Anterior cingulate cortex (tissue), 58 donors: ENCODE measurements at regions not wholly inside any gene's neighbourhood (a gene's known extent, or its start where the extent isn't known, plus 50 kb on each side); places are given as distances from the start of the nearest gene placed in this dataset.

Experiments
- DNase-seq, 58 donors: peaks; one replicate each; lab custom pipeline; 2025; lab: John Stamatoyannopoulos, UW

GRCh38 chr14:80446356-80446755 is 235.1 kb upstream of the DIO2 start:
- DNase-seq, result no peak

- DNase-seq, result no peak
Observed at GRCh38 chr14:80445605-80446004, 234.3 kb upstream of the DIO2 start.

- no peak for DNase-seq
Observed at GRCh38 chr14:80434574-80435321, 223.4 kb upstream of the DIO2 start.

- DNase-seq, result no peak
Observed at GRCh38 chr14:80433811-80434210, 222.5 kb upstream of the DIO2 start.

- no peak for DNase-seq
Observed at GRCh38 chr14:80428671-80429070, 217.4 kb upstream of the DIO2 start.

GRCh38 chr14:80428171-80428570 is 216.9 kb upstream of the DIO2 start:
- no peak for DNase-seq

GRCh38 chr14:80427101-80427500 is 215.8 kb upstream of the DIO2 start:
- DNase-seq, result no peak

GRCh38 chr14:80426683-80427082 is 215.4 kb upstream of the DIO2 start:
- DNase-seq, result no peak

GRCh38 chr14:80425686-80426085 is 214.4 kb upstream of the DIO2 start:
- no peak for DNase-seq

- no peak for DNase-seq
Observed at GRCh38 chr14:80419769-80420168, 208.5 kb upstream of the DIO2 start.

GRCh38 chr14:80419345-80419744 is 208.0 kb upstream of the DIO2 start:
- DNase-seq, result no peak

GRCh38 chr14:80415636-80416035 is 204.3 kb upstream of the DIO2 start:
- no peak for DNase-seq

- no peak for DNase-seq
Observed at GRCh38 chr14:80414080-80414479, 202.8 kb upstream of the DIO2 start.

- DNase-seq, result no peak
Observed at GRCh38 chr14:80404413-80404812, 193.1 kb upstream of the DIO2 start.

GRCh38 chr14:80403036-80403435 is 191.7 kb upstream of the DIO2 start:
- no peak for DNase-seq

GRCh38 chr14:80395031-80395430 is 183.7 kb upstream of the DIO2 start:
- DNase-seq, result no peak

GRCh38 chr14:80393766-80394165 is 182.5 kb upstream of the DIO2 start:
- no peak for DNase-seq

- DNase-seq, result no peak
Observed at GRCh38 chr14:80390906-80391305, 179.6 kb upstream of the DIO2 start.

GRCh38 chr14:80388980-80389711 is 177.8 kb upstream of the DIO2 start:
- DNase-seq, result no peak

- peak in 35 of 58 donors; percentile 4 to 76 (median 21) for DNase-seq
Observed at GRCh38 chr14:80387563-80387981, 176.3 kb upstream of the DIO2 start.

- no peak for DNase-seq
Observed at GRCh38 chr14:80385336-80385735, 174.0 kb upstream of the DIO2 start.

- DNase-seq, result no peak
Observed at GRCh38 chr14:80383223-80383622, 171.9 kb upstream of the DIO2 start.
